BLaER1 (cell line): ENCODE measurements at regions not wholly inside any gene's neighbourhood (a gene's known extent, or its start where the extent isn't known, plus 50 kb on each side); places are given as distances from the start of the nearest gene placed in this dataset.

Experiments
- H3K27ac ChIP-seq: shearing (Covaris generic); formaldehyde crosslinking; 2 replicates; pipeline ENCODE4 v1.8.1; 2022
- H3K27me3 ChIP-seq: shearing (Covaris generic); formaldehyde crosslinking; 2 replicates; pipeline ENCODE4 v1.8.1; 2022
- H3K36me3 ChIP-seq: shearing (Covaris generic); formaldehyde crosslinking; 2 replicates; pipeline ENCODE4 v1.8.1; 2022
- H3K4me1 ChIP-seq: shearing (Covaris generic); formaldehyde crosslinking; 2 replicates; pipeline ENCODE4 v1.8.1; 2022
- H3K4me2 ChIP-seq: shearing (Covaris generic); formaldehyde crosslinking; 2 replicates; pipeline ENCODE4 v1.8.1; 2022
- H3K4me3 ChIP-seq: shearing (Covaris generic); formaldehyde crosslinking; 2 replicates; pipeline ENCODE4 v1.8.1; 2022
- H3K9ac ChIP-seq: shearing (Covaris generic); formaldehyde crosslinking; 2 replicates; pipeline ENCODE4 v1.8.1; 2022
- H3K9me3 ChIP-seq: shearing (Covaris generic); formaldehyde crosslinking; 2 replicates; pipeline ENCODE4 v1.8.1; 2022
- H4K20me1 ChIP-seq: shearing (Covaris generic); formaldehyde crosslinking; 2 replicates; pipeline ENCODE4 v1.8.1; 2022
- Cebpa-rat ChIP-seq: shearing (Covaris generic); IDR thresholded peaks from 2 replicates; pipeline ENCODE4 v1.8.1; 2022

- H3K4me1 ChIP-seq, result no peaks in the 10 kb centered on the region
- no peaks in the 10 kb centered on the region for H4K20me1 ChIP-seq
- no peaks in the 10 kb centered on the region for H3K36me3 ChIP-seq
- no peaks in the 10 kb centered on the region for H3K27me3 ChIP-seq
- no peak overlapping the region for H3K27ac ChIP-seq
- no peak overlapping the region for H3K4me3 ChIP-seq
- H3K4me2 ChIP-seq, result no peak overlapping the region
- no peaks in the 10 kb centered on the region for H3K9me3 ChIP-seq
- TF ChIP-seq Cebpa-rat, result no peak
- no peak overlapping the region for H3K9ac ChIP-seq
Observed at GRCh38 chr6:87837876-87838275, 135.8 kb upstream of the AKIRIN2 start.

DNA sequence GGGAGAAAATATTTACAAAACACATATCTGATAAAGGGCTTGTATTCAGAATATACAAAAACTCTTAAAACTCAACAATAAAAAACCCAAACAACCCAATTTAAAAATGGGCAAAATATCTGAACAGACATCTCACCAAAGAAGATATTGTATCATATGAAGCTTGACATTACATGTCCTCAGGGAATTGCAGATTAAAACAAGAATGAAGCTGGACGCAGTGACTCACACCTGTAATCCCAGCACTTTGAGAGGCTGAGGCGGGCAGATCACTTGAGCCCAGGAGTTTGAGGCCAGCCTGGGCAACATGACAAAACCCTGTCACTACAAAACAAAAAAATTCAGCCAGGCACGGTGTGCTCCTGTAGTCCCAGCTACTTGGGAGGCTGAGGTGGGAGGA is 135.4 kb upstream of the AKIRIN2 start:
- Histone ChIP-seq H3K9me3 (no peaks in the 10 kb centered on the region), H3K4me3 (no peak overlapping the region), H3K27me3 (no peaks in the 10 kb centered on the region), H3K9ac (no peak overlapping the region), H4K20me1 (no peaks in the 10 kb centered on the region), H3K27ac (no peak overlapping the region), H3K36me3 (no peaks in the 10 kb centered on the region), H3K4me2 (no peak overlapping the region), H3K4me1 (no peaks in the 10 kb centered on the region)
- no peak for TF ChIP-seq Cebpa-rat

GRCh38 chr6:87832025-87832825 is 130.2 kb upstream of the AKIRIN2 start:
- no peaks in the 10 kb centered on the region for H4K20me1 ChIP-seq
- no peak overlapping the region for H3K9ac ChIP-seq
- no peak overlapping the region for H3K4me3 ChIP-seq
- no peaks in the 10 kb centered on the region for H3K4me1 ChIP-seq
- H3K36me3 ChIP-seq, result no peaks in the 10 kb centered on the region
- peak overlapping the region; percentile 51 for H3K4me2 ChIP-seq
- no peak for TF ChIP-seq Cebpa-rat
- no peak overlapping the region for H3K27ac ChIP-seq
- H3K9me3 ChIP-seq, result no peaks in the 10 kb centered on the region
- no peaks in the 10 kb centered on the region for H3K27me3 ChIP-seq

DNA sequence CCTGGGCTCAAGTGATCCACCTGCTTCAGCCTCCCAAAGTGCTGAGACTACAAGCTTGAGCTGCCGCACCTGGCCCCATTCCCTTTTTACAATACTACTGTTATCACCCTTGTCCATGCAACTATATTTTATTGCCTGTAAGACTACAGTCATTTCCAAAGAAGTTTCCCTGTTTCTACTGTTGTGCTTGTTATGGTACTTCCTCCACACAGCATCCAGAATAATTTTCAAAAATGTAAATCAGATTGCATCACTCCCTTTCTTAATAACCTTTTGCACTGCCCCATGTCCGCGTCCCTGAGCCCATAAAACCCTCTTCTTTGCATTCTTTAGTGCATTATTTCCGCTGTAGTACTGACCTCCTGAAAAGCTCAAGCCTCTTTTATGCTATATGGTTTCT is 128.9 kb upstream of the AKIRIN2 start:
- Histone ChIP-seq H3K27ac (no peak overlapping the region), H3K4me2 (no peak overlapping the region), H3K36me3 (no peaks in the 10 kb centered on the region)

DNA sequence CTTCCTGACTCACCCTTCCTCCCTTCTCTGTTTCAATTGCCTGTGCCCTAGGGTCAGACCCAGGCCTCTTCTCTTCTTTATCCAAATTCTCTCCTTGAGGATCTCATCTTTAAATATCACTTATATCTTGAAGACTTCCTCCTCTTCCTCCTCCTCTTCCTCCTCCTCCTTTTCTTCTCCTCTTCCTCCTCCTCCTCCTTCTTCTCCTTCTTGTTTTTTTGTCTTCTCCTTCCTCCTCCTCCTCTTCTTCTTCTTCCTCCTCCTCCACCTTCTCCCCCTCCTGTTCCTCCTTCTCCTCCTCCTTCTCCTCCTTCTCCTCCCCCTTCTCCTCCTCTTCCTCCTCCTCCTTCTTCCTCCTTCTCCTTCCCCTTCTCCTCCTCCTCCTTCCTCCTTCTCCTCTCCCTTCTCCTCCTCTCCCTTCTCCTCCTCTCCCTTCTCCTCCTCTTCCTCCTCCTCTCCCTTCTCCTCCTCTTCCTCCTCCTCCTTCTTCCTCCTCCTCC is 127.6 kb upstream of the AKIRIN2 start:
- Histone ChIP-seq H3K36me3 (no peaks in the 10 kb centered on the region), H4K20me1 (no peaks in the 10 kb centered on the region), H3K4me3 (no peak overlapping the region), H3K4me1 (no peaks in the 10 kb centered on the region), H3K27me3 (no peaks in the 10 kb centered on the region), H3K9me3 (no peaks in the 10 kb centered on the region), H3K9ac (no peak overlapping the region), H3K27ac (no peak overlapping the region), H3K4me2 (no peak overlapping the region)
- TF ChIP-seq Cebpa-rat, result no peak

More for the DNA sequence above, 128.9 kb upstream of the AKIRIN2 start:
- no peaks in the 10 kb centered on the region for H3K9me3 ChIP-seq
- no peak for TF ChIP-seq Cebpa-rat
- no peak overlapping the region for H3K4me3 ChIP-seq
- no peaks in the 10 kb centered on the region for H4K20me1 ChIP-seq
- no peaks in the 10 kb centered on the region for H3K4me1 ChIP-seq
- H3K9ac ChIP-seq, result no peak overlapping the region
- H3K27me3 ChIP-seq, result no peaks in the 10 kb centered on the region

- Histone ChIP-seq H3K4me2 (no peak overlapping the region), H3K4me1 (no peaks in the 10 kb centered on the region), H3K36me3 (no peaks in the 10 kb centered on the region), H3K27me3 (no peaks in the 10 kb centered on the region), H3K9ac (no peak overlapping the region), H3K4me3 (no peak overlapping the region), H3K9me3 (no peaks in the 10 kb centered on the region), H4K20me1 (no peaks in the 10 kb centered on the region), H3K27ac (no peak overlapping the region)
- no peak for TF ChIP-seq Cebpa-rat
Observed at GRCh38 chr6:87828044-87828443, 126.0 kb upstream of the AKIRIN2 start.

GRCh38 chr6:87827346-87827745 is 125.3 kb upstream of the AKIRIN2 start:
- H3K4me3 ChIP-seq, result no peak overlapping the region

DNA sequence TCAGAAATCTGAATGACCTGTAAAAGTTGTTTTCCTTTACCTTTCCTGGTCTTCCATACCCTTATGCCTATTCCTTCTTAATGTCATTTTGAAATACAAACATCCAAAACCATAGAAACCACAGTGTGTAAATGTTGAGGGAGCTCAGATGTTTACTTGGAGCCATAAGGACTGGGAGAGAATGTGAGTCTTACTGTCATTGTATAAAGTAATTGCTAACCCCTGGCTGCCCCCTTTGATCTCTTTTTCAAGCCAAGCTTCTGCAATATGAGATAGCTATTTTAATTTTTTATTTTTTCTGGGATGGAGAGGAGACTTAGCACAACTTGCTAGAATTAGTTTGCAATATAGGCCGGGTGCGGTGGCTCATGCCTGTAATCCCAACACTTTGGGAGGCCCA is 124.4 kb upstream of the AKIRIN2 start:
- no peak overlapping the region for H3K27ac ChIP-seq
- H3K27me3 ChIP-seq, result no peaks in the 10 kb centered on the region
- no peaks in the 10 kb centered on the region for H3K36me3 ChIP-seq
- no peak overlapping the region for H3K9ac ChIP-seq
- no peak overlapping the region for H3K4me3 ChIP-seq
- no peaks in the 10 kb centered on the region for H3K9me3 ChIP-seq
- no peaks in the 10 kb centered on the region for H4K20me1 ChIP-seq
- H3K4me2 ChIP-seq, result no peak overlapping the region
- no peak for TF ChIP-seq Cebpa-rat
- no peaks in the 10 kb centered on the region for H3K4me1 ChIP-seq

More at GRCh38 chr6:87827346-87827745, 125.3 kb upstream of the AKIRIN2 start:
- no peaks in the 10 kb centered on the region for H4K20me1 ChIP-seq
- no peak for TF ChIP-seq Cebpa-rat
- H3K27me3 ChIP-seq, result no peaks in the 10 kb centered on the region
- no peaks in the 10 kb centered on the region for H3K36me3 ChIP-seq
- no peaks in the 10 kb centered on the region for H3K4me1 ChIP-seq
- no peak overlapping the region for H3K9ac ChIP-seq
- no peak overlapping the region for H3K27ac ChIP-seq
- no peak overlapping the region for H3K4me2 ChIP-seq
- no peaks in the 10 kb centered on the region for H3K9me3 ChIP-seq

- Histone ChIP-seq H3K27ac (no peak overlapping the region), H3K36me3 (no peaks in the 10 kb centered on the region), H3K27me3 (no peaks in the 10 kb centered on the region), H3K4me1 (no peaks in the 10 kb centered on the region), H4K20me1 (no peaks in the 10 kb centered on the region), H3K4me3 (no peak overlapping the region), H3K9me3 (no peaks in the 10 kb centered on the region), H3K4me2 (no peak overlapping the region), H3K9ac (no peak overlapping the region)
- no peak for TF ChIP-seq Cebpa-rat
Observed at GRCh38 chr6:87825821-87826221, 123.8 kb upstream of the AKIRIN2 start.

DNA sequence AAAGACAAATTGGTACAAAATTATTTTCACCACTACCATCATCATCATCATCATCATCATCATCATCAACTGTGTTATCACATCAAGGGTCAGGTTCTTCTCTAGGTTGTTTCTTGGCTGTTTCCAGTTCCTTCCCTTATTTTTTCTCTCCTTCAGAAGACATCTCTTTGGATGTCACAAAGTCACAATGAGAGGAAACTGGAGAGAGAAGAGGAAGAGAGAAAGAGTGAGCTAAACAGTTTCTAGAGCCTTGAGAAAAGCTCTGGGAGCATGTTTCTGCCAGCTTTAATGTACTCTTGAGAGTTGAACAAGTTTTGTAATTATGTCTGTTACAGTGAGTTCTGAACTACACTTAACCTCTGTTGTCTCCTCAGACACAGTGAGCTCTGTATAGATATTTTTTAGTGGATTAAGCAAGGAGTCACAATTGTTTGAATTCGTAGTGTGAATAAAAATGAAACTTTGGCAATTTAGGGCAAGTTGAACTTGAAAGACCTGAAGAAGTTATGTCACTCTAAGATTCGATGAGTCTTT is 123.0 kb upstream of the AKIRIN2 start:
- TF ChIP-seq Cebpa-rat, result no peak
- no peaks in the 10 kb centered on the region for H3K4me1 ChIP-seq
- no peaks in the 10 kb centered on the region for H4K20me1 ChIP-seq
- no peak overlapping the region for H3K4me2 ChIP-seq
- H3K9me3 ChIP-seq, result no peaks in the 10 kb centered on the region
- H3K4me3 ChIP-seq, result no peak overlapping the region
- H3K27ac ChIP-seq, result no peak overlapping the region
- H3K27me3 ChIP-seq, result no peaks in the 10 kb centered on the region
- no peak overlapping the region for H3K9ac ChIP-seq
- no peaks in the 10 kb centered on the region for H3K36me3 ChIP-seq
